ENCODE measurements at regions not wholly inside any gene's neighbourhood (a gene's known extent, or its start where the extent isn't known, plus 50 kb on each side); places are given as distances from the start of the nearest gene placed in this dataset.

GRCh38 chr20:19888269-19888671, 128.9 kb upstream of the NAA20 start:
- H2AFZ ChIP-seq (ENCODE audit: low read length) = no peak overlapping the region
- TF ChIP-seq EZH2phosphoT487 (IDR thresholded peaks at IDR 0.05; ENCODE audit: borderline replicate concordance) (no peak), CTCF (conservative IDR thresholded peaks at IDR 0.05; ENCODE audit: low read length) (no peak)

GRCh38 chr20:19889011-19889953, 127.9 kb upstream of the NAA20 start:
- TF ChIP-seq CTCF (conservative IDR thresholded peaks at IDR 0.05; ENCODE audit: low read length) (no peak), EZH2phosphoT487 (IDR thresholded peaks at IDR 0.05; ENCODE audit: borderline replicate concordance) (no peak)
- H3K36me3 ChIP-seq (ENCODE audit: insufficient read depth, low read length) = no peaks in the 10 kb centered on the region

More at GRCh38 chr20:19888269-19888671, 128.9 kb upstream of the NAA20 start:
- H3K9me3 ChIP-seq (ENCODE audit: insufficient read depth, low read depth, low read length) = no peaks in the 10 kb centered on the region
- H3K27me3 ChIP-seq (ENCODE audit: insufficient read depth, low read length, poor library complexity, severe bottlenecking) = no peaks in the 10 kb centered on the region
- no peak overlapping the region for H3K4me3 ChIP-seq (ENCODE audit: low read length, poor library complexity, severe bottlenecking)
- H3F3A ChIP-seq (ENCODE audit: low read depth) = no peaks in the 10 kb centered on the region
- H3K4me2 ChIP-seq (ENCODE audit: low read depth, low read length, poor library complexity, severe bottlenecking) = no peak overlapping the region
- no peaks in the 10 kb centered on the region for H3K79me2 ChIP-seq (ENCODE audit: insufficient read depth, low read length)
- H3K36me3 ChIP-seq (ENCODE audit: insufficient read depth, low read length) = no peaks in the 10 kb centered on the region
- H4K20me1 ChIP-seq (ENCODE audit: insufficient read depth, low read length, poor library complexity, severe bottlenecking) = no peaks in the 10 kb centered on the region
- no peak overlapping the region for H3K9ac ChIP-seq (ENCODE audit: low read depth, low read length, poor library complexity, severe bottlenecking)
- no peaks in the 10 kb centered on the region for H3K9me2 ChIP-seq (replicated peaks; ENCODE audit: low read depth, low read length)
- H3K4me1 ChIP-seq (ENCODE audit: insufficient read depth, low read length, poor library complexity, severe bottlenecking) = no peaks in the 10 kb centered on the region

GRCh38 chr20:19890445-19891051, 126.6 kb upstream of the NAA20 start:
- H3K9me3 ChIP-seq (ENCODE audit: insufficient read depth, low read depth, low read length) = no peaks in the 10 kb centered on the region
- H3K4me1 ChIP-seq (ENCODE audit: insufficient read depth, low read length, poor library complexity, severe bottlenecking) = no peaks in the 10 kb centered on the region
- no peaks in the 10 kb centered on the region for H3K79me2 ChIP-seq (ENCODE audit: insufficient read depth, low read length)
- TF ChIP-seq EZH2phosphoT487 (IDR thresholded peaks at IDR 0.05; ENCODE audit: borderline replicate concordance) = no peak
- TF ChIP-seq CTCF (conservative IDR thresholded peaks at IDR 0.05; ENCODE audit: low read length) = no peak
- no peaks in the 10 kb centered on the region for H3K36me3 ChIP-seq (ENCODE audit: insufficient read depth, low read length)
- H3K9ac ChIP-seq (ENCODE audit: low read depth, low read length, poor library complexity, severe bottlenecking) = no peak overlapping the region
- H3K9me2 ChIP-seq (replicated peaks; ENCODE audit: low read depth, low read length) = no peaks in the 10 kb centered on the region
- no peak overlapping the region for H2AFZ ChIP-seq (ENCODE audit: low read length)
- no peaks in the 10 kb centered on the region for H4K20me1 ChIP-seq (ENCODE audit: insufficient read depth, low read length, poor library complexity, severe bottlenecking)
- no peak overlapping the region for H3K4me3 ChIP-seq (ENCODE audit: low read length, poor library complexity, severe bottlenecking)
- H3K4me2 ChIP-seq (ENCODE audit: low read depth, low read length, poor library complexity, severe bottlenecking) = no peak overlapping the region
- no peaks in the 10 kb centered on the region for H3K27me3 ChIP-seq (ENCODE audit: insufficient read depth, low read length, poor library complexity, severe bottlenecking)
- no peaks in the 10 kb centered on the region for H3F3A ChIP-seq (ENCODE audit: low read depth)

More at GRCh38 chr20:19889011-19889953, 127.9 kb upstream of the NAA20 start:
- Histone ChIP-seq H3K4me2 (ENCODE audit: low read depth, low read length, poor library complexity, severe bottlenecking) (no peak overlapping the region), H2AFZ (ENCODE audit: low read length) (no peak overlapping the region), H3K79me2 (ENCODE audit: insufficient read depth, low read length) (no peaks in the 10 kb centered on the region), H3K4me1 (ENCODE audit: insufficient read depth, low read length, poor library complexity, severe bottlenecking) (no peaks in the 10 kb centered on the region), H3K27me3 (ENCODE audit: insufficient read depth, low read length, poor library complexity, severe bottlenecking) (no peaks in the 10 kb centered on the region), H3F3A (ENCODE audit: low read depth) (no peaks in the 10 kb centered on the region), H3K9me2 (replicated peaks; ENCODE audit: low read depth, low read length) (no peaks in the 10 kb centered on the region), H3K9me3 (ENCODE audit: insufficient read depth, low read depth, low read length) (no peaks in the 10 kb centered on the region), H4K20me1 (ENCODE audit: insufficient read depth, low read length, poor library complexity, severe bottlenecking) (no peaks in the 10 kb centered on the region), H3K9ac (ENCODE audit: low read depth, low read length, poor library complexity, severe bottlenecking) (no peak overlapping the region), H3K4me3 (ENCODE audit: low read length, poor library complexity, severe bottlenecking) (no peak overlapping the region)

Data from Loucy (cell line).